OCI-LY7 (cell line): ENCODE measurements at regions not wholly inside any gene's neighbourhood (a gene's known extent, or its start where the extent isn't known, plus 50 kb on each side); places are given as distances from the start of the nearest gene placed in this dataset.
"Not testable (repeated sequence)": the region's sequence is repeated elsewhere in the genome, so short reads cannot be mapped to it uniquely, and the experiment has no call there.

ENCODE experiments used
- BruUV-seq: library from RNA; stranded (reverse); fragments of 400-500 nt; replicated peaks from 2 replicates; lab custom pipeline; 2021; lab: Mats Ljungman, UMichigan
- CTCF ChIA-PET: fragments of 300-600 bp; sonication (Branson Sonifier 250); formaldehyde crosslinking; loops from one replicate; lab custom pipeline; 2022; ENCODE audit warnings: antibody characterized with exemption; ENCODE audit not compliant: unreplicated experiment; lab: Charles Lee
- POLR2A ChIA-PET: fragments of 300-600 bp; sonication (Branson Sonifier 250); formaldehyde crosslinking; loops from one replicate; lab custom pipeline; 2022; ENCODE audit warnings: antibody characterized with exemption; lab: Charles Lee
- DNase-seq: peaks from one replicate; pipeline ENCODE4 v3.0.0-alpha.2; 2015; ENCODE audit warnings: low spot score
- H2AFZ ChIP-seq: fragments of 200-600 bp; sonication (generic), shearing (Covaris generic); 2 replicates; pipeline ENCODE4 v1.6.1; 2014; ENCODE audit warnings: mild to moderate bottlenecking, antibody characterized with exemption, low read length, moderate library complexity
- H3K27ac ChIP-seq: fragments of 200-600 bp; sonication (generic); 2 replicates; pipeline ENCODE4 v1.5.1; 2014; ENCODE audit warnings: mixed run types, low read depth, mild to moderate bottlenecking, moderate library complexity, low read length, inconsistent platforms; ENCODE audit not compliant: poor library complexity, severe bottlenecking
- H3K36me3 ChIP-seq: fragments of 200-600 bp; sonication (generic); 2 replicates; pipeline ENCODE4 v1.6.1; 2014; ENCODE audit warnings: mild to moderate bottlenecking, antibody characterized with exemption, low read length, moderate library complexity, mixed read lengths; ENCODE audit not compliant: insufficient read depth
- H3K4me1 ChIP-seq: fragments of 200-600 bp; sonication (generic); 2 replicates; pipeline ENCODE4 v1.5.1; 2014; ENCODE audit warnings: mild to moderate bottlenecking, low read length; ENCODE audit not compliant: insufficient read depth, poor library complexity, severe bottlenecking
- H3K4me2 ChIP-seq: fragments of 200-600 bp; sonication (generic); 2 replicates; pipeline ENCODE4 v1.6.1; 2014; ENCODE audit warnings: mild to moderate bottlenecking, low read length
- H3K4me3 ChIP-seq: fragments of 200-600 bp; sonication (generic); 2 replicates; pipeline ENCODE4 v1.5.1; 2014; ENCODE audit warnings: mild to moderate bottlenecking, low read depth, low read length; ENCODE audit not compliant: poor library complexity, severe bottlenecking
- H3K79me2 ChIP-seq: fragments of 200-600 bp; sonication (generic); 2 replicates; pipeline ENCODE4 v1.6.1; 2016; ENCODE audit warnings: low read depth, mild to moderate bottlenecking, low read length, moderate library complexity, mixed read lengths; ENCODE audit not compliant: insufficient read depth
- H3K9me2 ChIP-seq: fragments of 200-600 bp; sonication (generic); 2 replicates; pipeline ENCODE4 v1.6.1; 2016; ENCODE audit warnings: mild to moderate bottlenecking, low read length, mixed read lengths; ENCODE audit not compliant: insufficient read depth
- H3K9me3 ChIP-seq: fragments of 200-600 bp; sonication (generic); 2 replicates; pipeline ENCODE4 v1.6.1; 2014; ENCODE audit warnings: mild to moderate bottlenecking, mixed run types, low read length, mixed read lengths
- H4K20me1 ChIP-seq: fragments of 200-600 bp; sonication (generic); 2 replicates; pipeline ENCODE4 v1.6.1; 2014; ENCODE audit warnings: mild to moderate bottlenecking, antibody characterized with exemption, low read length, moderate library complexity, mixed read lengths; ENCODE audit not compliant: insufficient read depth
- EZH2phosphoT487 ChIP-seq: fragments of 200-600 bp; sonication (generic); IDR thresholded peaks from 2 replicates; pipeline ENCODE4 v1.6.1; 2018; ENCODE audit warnings: low read depth, borderline replicate concordance, mild to moderate bottlenecking, mixed run types, antibody characterized with exemption, low read length, moderate library complexity, mixed read lengths
- intact Hi-C: fragments of 100-400 bp; cut with micrococcal nuclease; formaldehyde crosslinking; loops from one replicate; pipeline ENCODE4 v1.10.0; 2022; ENCODE audit not compliant: unreplicated experiment
- TF ChIP-seq, protein P1 (sequence below): fragments of 200-600 bp; sonication (generic); conservative IDR thresholded peaks from 2 replicates; pipeline ENCODE4 v1.5.1; 2014; ENCODE audit warnings: mild to moderate bottlenecking, antibody characterized with exemption, low read length, moderate library complexity, mixed read lengths

DNA sequence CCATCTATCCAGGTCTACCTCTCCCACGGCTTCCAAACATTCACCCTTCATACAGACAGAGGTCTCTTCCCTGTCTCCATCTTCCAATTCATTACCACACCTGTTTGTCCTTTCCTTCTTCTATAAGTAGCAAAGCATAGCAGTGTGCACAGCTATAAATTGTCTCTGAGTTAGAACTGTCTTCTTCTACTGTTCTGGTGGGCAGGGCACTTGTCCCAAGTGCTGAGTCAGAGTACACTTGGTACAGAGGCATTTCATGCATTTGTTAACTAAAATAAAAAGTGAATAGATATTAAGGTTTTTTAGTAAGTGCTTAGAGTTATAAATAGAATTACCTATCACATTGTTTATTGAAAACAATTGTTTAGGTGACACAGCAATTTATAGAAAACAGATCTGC, 150.1 kb upstream of the CCDC54 start:
- no peaks in the 10 kb centered on the region for H4K20me1 ChIP-seq
- POLR2A ChIA-PET = interaction anchor here (1.0 kb wide), 1 partner anchor 26 kb away, joined by 6 read pairs; no protein-coding TSS in a partner anchor
- no peaks in the 10 kb centered on the region for H3K9me3 ChIP-seq
- H3K4me1 ChIP-seq = no peaks in the 10 kb centered on the region
- no peak overlapping the region for H3K4me3 ChIP-seq
- DNase-seq = no peak
- no peaks in the 10 kb centered on the region for H3K79me2 ChIP-seq
- no peak overlapping the region for H3K27ac ChIP-seq
- no peak for TF ChIP-seq EZH2phosphoT487
- TF ChIP-seq, protein P1, sequence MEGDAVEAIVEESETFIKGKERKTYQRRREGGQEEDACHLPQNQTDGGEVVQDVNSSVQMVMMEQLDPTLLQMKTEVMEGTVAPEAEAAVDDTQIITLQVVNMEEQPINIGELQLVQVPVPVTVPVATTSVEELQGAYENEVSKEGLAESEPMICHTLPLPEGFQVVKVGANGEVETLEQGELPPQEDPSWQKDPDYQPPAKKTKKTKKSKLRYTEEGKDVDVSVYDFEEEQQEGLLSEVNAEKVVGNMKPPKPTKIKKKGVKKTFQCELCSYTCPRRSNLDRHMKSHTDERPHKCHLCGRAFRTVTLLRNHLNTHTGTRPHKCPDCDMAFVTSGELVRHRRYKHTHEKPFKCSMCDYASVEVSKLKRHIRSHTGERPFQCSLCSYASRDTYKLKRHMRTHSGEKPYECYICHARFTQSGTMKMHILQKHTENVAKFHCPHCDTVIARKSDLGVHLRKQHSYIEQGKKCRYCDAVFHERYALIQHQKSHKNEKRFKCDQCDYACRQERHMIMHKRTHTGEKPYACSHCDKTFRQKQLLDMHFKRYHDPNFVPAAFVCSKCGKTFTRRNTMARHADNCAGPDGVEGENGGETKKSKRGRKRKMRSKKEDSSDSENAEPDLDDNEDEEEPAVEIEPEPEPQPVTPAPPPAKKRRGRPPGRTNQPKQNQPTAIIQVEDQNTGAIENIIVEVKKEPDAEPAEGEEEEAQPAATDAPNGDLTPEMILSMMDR = no peak
- no peaks in the 10 kb centered on the region for H3K36me3 ChIP-seq
- BruUV-seq = no TSS peak
- intact Hi-C loops = no loop called here
- H3K9me2 ChIP-seq = no peaks in the 10 kb centered on the region
- no peak overlapping the region for H2AFZ ChIP-seq
- H3K4me2 ChIP-seq = no peak overlapping the region
- CTCF ChIA-PET = no interaction called here

DNA sequence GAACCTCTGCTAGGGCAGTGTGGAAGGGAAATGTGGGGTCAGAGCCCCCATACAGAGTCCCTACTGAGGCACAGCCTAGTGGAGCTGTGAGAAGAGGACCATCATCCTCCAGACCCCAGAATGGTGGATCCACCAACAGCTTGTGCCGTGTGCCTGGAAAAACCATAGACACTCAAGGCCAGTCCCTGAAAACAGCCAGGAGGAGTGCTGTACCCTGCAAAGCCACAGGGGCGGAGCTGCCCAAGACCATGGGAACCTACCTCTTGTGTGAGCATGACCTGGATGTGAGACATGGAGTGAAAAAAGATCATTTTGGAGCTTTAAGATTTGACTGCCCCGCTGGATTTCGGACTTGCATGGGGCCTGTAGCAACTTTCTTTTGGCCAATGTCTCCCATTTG, 143.4 kb upstream of the CCDC54 start:
- H3K79me2 ChIP-seq, H3K4me2 ChIP-seq, CTCF ChIA-PET, H3K4me3 ChIP-seq, H4K20me1 ChIP-seq, DNase-seq, H2AFZ ChIP-seq, H3K9me2 ChIP-seq, H3K36me3 ChIP-seq, BruUV-seq, H3K27ac ChIP-seq, H3K9me3 ChIP-seq: not testable (repeated sequence)
- POLR2A ChIA-PET = interaction anchor here (0.7 to 0.8 kb wide), 2 partner anchors 182 to 222 kb away, joined by 3 read pairs; no protein-coding TSS in a partner anchor
- intact Hi-C loops = loop anchor here (10.0 kb wide), 1 partner anchor 611 kb away; no protein-coding TSS in a partner anchor
- peaks cover 14% of the 10 kb centered on the region for H3K4me1 ChIP-seq

DNA sequence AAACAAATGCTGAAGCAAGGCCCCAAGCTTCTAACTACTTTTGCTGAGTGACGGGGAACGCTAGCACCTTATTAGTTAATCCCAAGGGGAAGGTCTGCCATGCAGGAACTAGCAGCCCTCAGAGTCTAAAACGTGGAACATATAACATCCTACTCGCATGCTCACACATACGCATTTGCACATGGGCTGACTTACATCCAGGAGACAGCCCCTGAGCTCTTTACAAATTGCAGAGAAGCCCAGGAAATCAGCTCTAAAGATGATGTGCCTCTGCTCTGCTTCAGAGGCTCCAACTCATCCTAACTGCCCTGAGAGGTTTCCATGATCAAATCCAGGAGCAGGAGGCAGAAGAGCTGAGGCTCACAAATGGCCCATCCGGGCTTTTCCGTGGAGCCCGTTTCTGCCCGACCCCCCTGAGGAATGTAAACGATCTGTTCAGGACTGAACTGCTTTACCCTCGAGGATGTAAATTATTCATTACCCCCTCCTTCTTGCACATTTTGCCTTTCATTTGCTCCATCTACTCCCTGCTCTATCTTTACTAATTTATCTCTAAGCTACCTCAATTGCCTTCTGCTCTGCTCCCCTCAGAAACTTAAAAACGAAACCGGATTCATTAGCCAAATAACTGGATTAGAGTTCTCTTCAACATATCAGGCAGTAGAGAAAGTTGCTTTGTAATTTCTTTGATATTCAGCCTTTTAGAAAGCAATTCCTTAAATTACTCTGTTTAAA, 141.9 kb upstream of the CCDC54 start:
- no TSS peak for BruUV-seq
- Histone ChIP-seq H2AFZ (peak overlapping the region; percentile 84; the same call in 1 of the 2 replicates), H3K4me3 (no peak overlapping the region), H3K79me2 (no peaks in the 10 kb centered on the region), H3K4me2 (peak overlapping the region; percentile 7; the same call in 1 of the 2 replicates), H3K4me1 (peaks cover 22% of the 10 kb centered on the region), H4K20me1 (no peaks in the 10 kb centered on the region), H3K27ac (no peak overlapping the region), H3K36me3 (no peaks in the 10 kb centered on the region), H3K9me3 (no peaks in the 10 kb centered on the region), H3K9me2 (no peaks in the 10 kb centered on the region)
- TF ChIP-seq, protein P1 = no peak
- TF ChIP-seq EZH2phosphoT487 = no peak
- intact Hi-C loops = loop anchor here (5.0 to 10.0 kb wide), 5 partner anchors 442 to 1242 kb away; partner anchors contain the start of gene IFT57
- no peak for DNase-seq
- CTCF ChIA-PET = interaction anchor here (1.7 kb wide), 1 partner anchor 186 kb away, joined by 8 read pairs; no protein-coding TSS in a partner anchor
- POLR2A ChIA-PET = interaction anchor here (0.6 to 1.8 kb wide), 6 partner anchors 21 to 492 kb away, joined by 3 to 7 read pairs (median 4); no protein-coding TSS in a partner anchor
